Esophagus squamous epithelium (tissue), 4 donors: ENCODE measurements at regions not wholly inside any gene's neighbourhood (a gene's known extent, or its start where the extent isn't known, plus 50 kb on each side); places are given as distances from the start of the nearest gene placed in this dataset.

Experiments used
- CTCF ChIP-seq, 6 experiments: fragments of 450-650 bp in 4 of 6; fragments of 200-600 bp in 2 of 6; sonication (generic) in 2 of 6; IDR thresholded peaks; one replicate each; pipeline ENCODE4 v1.5.1; 2016 to 2019; ENCODE audit warnings: antibody characterized with exemption in 6 of 6, mild to moderate bottlenecking in 4 of 6, moderate library complexity in 4 of 6
- POLR2A ChIP-seq, 4 donors: fragments of 450-650 bp; IDR thresholded peaks; one replicate each; pipeline ENCODE4 v1.6.1; 2017; ENCODE audit warnings: antibody characterized with exemption in 4 of 4, mild to moderate bottlenecking in 4 of 4, moderate library complexity in 3 of 4

DNA sequence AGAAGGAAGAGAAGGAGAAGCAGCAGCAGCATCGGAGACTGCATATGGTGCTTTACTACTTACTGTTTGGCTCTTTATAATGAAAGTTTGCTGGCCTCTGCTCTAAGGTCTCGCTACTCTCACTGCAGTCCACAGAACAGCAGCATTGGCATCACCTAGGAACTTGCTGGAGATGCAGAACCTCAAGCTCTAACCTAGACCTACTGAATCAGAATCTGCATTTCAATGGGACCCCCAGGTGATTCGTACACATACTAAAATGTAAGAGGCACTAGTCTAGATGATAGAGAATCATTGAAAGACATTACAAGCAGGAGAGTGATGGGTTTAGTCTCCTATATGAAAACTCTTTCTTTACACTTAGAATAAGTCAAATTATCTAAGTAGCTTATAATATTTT is 270.6 kb downstream of the KLF5 start:
- TF ChIP-seq CTCF (IDR thresholded peaks at IDR 0.05) (no peak), POLR2A (IDR thresholded peaks at IDR 0.05) (no peak)
